ENCODE measurements at regions not wholly inside any gene's neighbourhood (a gene's known extent, or its start where the extent isn't known, plus 50 kb on each side); places are given as distances from the start of the nearest gene placed in this dataset.

GRCh38 chr9:87801013-87801412, 75.1 kb downstream of the CTSL start:
- TF ChIP-seq CTCF (IDR thresholded peaks at IDR 0.05; ENCODE audit: insufficient read depth, low read depth, low read length) = no peak
- DNase-seq (ENCODE audit: low read depth) = no peak
- no peak overlapping the region for H3K4me3 ChIP-seq (ENCODE audit: low read depth, low read length)

- DNase-seq (ENCODE audit: low read depth) = no peak
- no peak for TF ChIP-seq CTCF (IDR thresholded peaks at IDR 0.05; ENCODE audit: insufficient read depth, low read depth, low read length)
- H3K4me3 ChIP-seq (ENCODE audit: low read depth, low read length) = no peak overlapping the region
These were observed 77.2 kb downstream of the CTSL start for GRCh38 chr9:87803166-87803565.

GRCh38 chr9:87803623-87804345, 77.9 kb downstream of the CTSL start:
- TF ChIP-seq CTCF (IDR thresholded peaks at IDR 0.05; ENCODE audit: insufficient read depth, low read depth, low read length) = no peak
- DNase-seq (ENCODE audit: low read depth) = no peak
- H3K4me3 ChIP-seq (ENCODE audit: low read depth, low read length) = no peak overlapping the region

GRCh38 chr9:87805259-87805658, 77.4 kb upstream of the SPATA31E1 start:
- TF ChIP-seq CTCF (IDR thresholded peaks at IDR 0.05; ENCODE audit: insufficient read depth, low read depth, low read length) = no peak
- DNase-seq (ENCODE audit: low read depth) = no peak
- H3K4me3 ChIP-seq (ENCODE audit: low read depth, low read length) = no peak overlapping the region

- no peak for TF ChIP-seq CTCF (IDR thresholded peaks at IDR 0.05; ENCODE audit: insufficient read depth, low read depth, low read length)
- no peak overlapping the region for H3K4me3 ChIP-seq (ENCODE audit: low read depth, low read length)
- no peak for DNase-seq (ENCODE audit: low read depth)
These were observed 72.7 kb upstream of the SPATA31E1 start for GRCh38 chr9:87810008-87810407.

- DNase-seq (ENCODE audit: low read depth) = no peak
- no peak for TF ChIP-seq CTCF (IDR thresholded peaks at IDR 0.05; ENCODE audit: insufficient read depth, low read depth, low read length)
- no peak overlapping the region for H3K4me3 ChIP-seq (ENCODE audit: low read depth, low read length)
These were observed 71.9 kb upstream of the SPATA31E1 start for GRCh38 chr9:87810679-87811178.
